ENCODE measurements at regions not wholly inside any gene's neighbourhood (a gene's known extent, or its start where the extent isn't known, plus 50 kb on each side); places are given as distances from the start of the nearest gene placed in this dataset.

GRCh38 chr6:85130743-85131142, 319.1 kb upstream of the NT5E start:
- BruUV-seq (replicated peaks) = no TSS peak

GRCh38 chr6:85129881-85130280, 320.0 kb upstream of the NT5E start:
- ATAC-seq (no peak), DNase-seq (ENCODE audit: low read depth, low spot score) (no peak)
- Histone ChIP-seq H3K4me3 (ENCODE audit: low read depth in 2 of 2, low read length in 2 of 2) (no peak overlapping the region), H3K36me3 (ENCODE audit: control insufficient read depth, insufficient read depth, low read length) (no peaks in the 10 kb centered on the region), H3K9me3 (ENCODE audit: control insufficient read depth, insufficient read depth, low read depth, low read length) (no peaks in the 10 kb centered on the region), H3K27ac (ENCODE audit: low read length) (no peak overlapping the region), H3K27me3 (ENCODE audit: control insufficient read depth, insufficient read depth, low read length) (no peaks in the 10 kb centered on the region; the same call in 1 of the 2 replicates), H3K4me1 (ENCODE audit: control insufficient read depth, insufficient read depth, low read length) (no peaks in the 10 kb centered on the region)
- intact Hi-C loops (cut with micrococcal nuclease; ENCODE audit: unreplicated experiment) (loop anchor here (5.0 to 10.0 kb wide), 2 partner anchors 192 to 705 kb away; no protein-coding TSS in a partner anchor), in situ Hi-C loops (cut with HindIII; ENCODE audit: low pct_unique_long_range_greater_than_20kb, low sequenced_read_pairs) (no loop called here)
- TF ChIP-seq POLR2AphosphoS5 (IDR thresholded peaks at IDR 0.05; ENCODE audit: low read depth, low read length) = no peak
- no peak for TF ChIP-seq CTCF (IDR thresholded peaks at IDR 0.05)
- TF ChIP-seq REST (IDR thresholded peaks at IDR 0.05; ENCODE audit: insufficient read depth in 1 of 2, low read depth in 2 of 2, low read length in 1 of 2) = no peak
- no peak for TF ChIP-seq SIN3A (IDR thresholded peaks at IDR 0.05; ENCODE audit: borderline replicate concordance, insufficient read depth, low read depth, low read length)
- no peak for TF ChIP-seq TCF7L2 (IDR thresholded peaks at IDR 0.05; ENCODE audit: low read depth, low read length)
- BruUV-seq (replicated peaks) = no TSS peak
- ChIA-PET POLR2A (no interaction called here), CTCF (no interaction called here)

More at GRCh38 chr6:85130743-85131142, 319.1 kb upstream of the NT5E start:
- TF ChIP-seq REST (IDR thresholded peaks at IDR 0.05; ENCODE audit: insufficient read depth in 1 of 2, low read depth in 2 of 2, low read length in 1 of 2) (no peak), POLR2AphosphoS5 (IDR thresholded peaks at IDR 0.05; ENCODE audit: low read depth, low read length) (no peak), CTCF (IDR thresholded peaks at IDR 0.05) (no peak), TCF7L2 (IDR thresholded peaks at IDR 0.05; ENCODE audit: low read depth, low read length) (no peak)
- Histone ChIP-seq H3K36me3 (ENCODE audit: control insufficient read depth, insufficient read depth, low read length) (no peaks in the 10 kb centered on the region), H3K27me3 (ENCODE audit: control insufficient read depth, insufficient read depth, low read length) (no peaks in the 10 kb centered on the region; the same call in 1 of the 2 replicates), H3K9me3 (ENCODE audit: control insufficient read depth, insufficient read depth, low read depth, low read length) (no peaks in the 10 kb centered on the region), H3K4me1 (ENCODE audit: control insufficient read depth, insufficient read depth, low read length) (no peaks in the 10 kb centered on the region), H3K4me3 (ENCODE audit: low read depth in 2 of 2, low read length in 2 of 2) (no peak overlapping the region), H3K27ac (ENCODE audit: low read length) (no peak overlapping the region)
- ChIA-PET CTCF (no interaction called here), POLR2A (no interaction called here)
- intact Hi-C loops (cut with micrococcal nuclease; ENCODE audit: unreplicated experiment) = loop anchor here (5.0 kb wide), 1 partner anchor 192 kb away; no protein-coding TSS in a partner anchor
- DNase-seq (ENCODE audit: low read depth, low spot score) (no peak), ATAC-seq (no peak)
- in situ Hi-C loops (cut with HindIII; ENCODE audit: low pct_unique_long_range_greater_than_20kb, low sequenced_read_pairs) = no loop called here
